ENCODE measurements at regions not wholly inside any gene's neighbourhood (a gene's known extent, or its start where the extent isn't known, plus 50 kb on each side); places are given as distances from the start of the nearest gene placed in this dataset.
"Not testable (repeated sequence)": the region's sequence is repeated elsewhere in the genome, so short reads cannot be mapped to it uniquely, and the experiment has no call there.

DNA sequence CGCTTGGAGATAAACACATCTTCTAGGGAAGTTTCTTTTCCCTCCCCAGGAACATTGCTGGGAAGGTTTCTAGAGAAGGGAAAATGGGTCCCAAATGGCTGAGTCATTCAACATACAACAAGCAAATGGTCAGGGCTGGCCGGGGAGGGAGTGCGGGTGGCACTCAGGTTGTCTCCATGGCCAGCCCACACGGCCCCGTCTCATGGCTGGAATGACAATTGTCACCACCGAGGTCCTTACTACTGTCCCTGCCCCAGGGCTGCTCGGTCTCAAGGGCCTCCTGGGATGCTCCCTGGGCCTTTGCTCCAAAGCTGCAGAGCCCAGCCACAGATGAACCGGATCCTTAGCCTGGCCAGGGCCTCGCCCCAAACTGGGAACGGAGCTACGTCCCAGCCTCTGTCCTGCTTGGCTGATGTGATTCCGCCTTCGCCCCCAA lies 121.9 kb downstream of the FGF18 start:
- no peak for DNase-seq

GRCh38 chr5:171542525-171543140 lies 123.2 kb downstream of the FGF18 start:
- no peak for DNase-seq

GRCh38 chr5:171543148-171543815 lies 123.8 kb downstream of the FGF18 start:
- DNase-seq: no peak

DNA sequence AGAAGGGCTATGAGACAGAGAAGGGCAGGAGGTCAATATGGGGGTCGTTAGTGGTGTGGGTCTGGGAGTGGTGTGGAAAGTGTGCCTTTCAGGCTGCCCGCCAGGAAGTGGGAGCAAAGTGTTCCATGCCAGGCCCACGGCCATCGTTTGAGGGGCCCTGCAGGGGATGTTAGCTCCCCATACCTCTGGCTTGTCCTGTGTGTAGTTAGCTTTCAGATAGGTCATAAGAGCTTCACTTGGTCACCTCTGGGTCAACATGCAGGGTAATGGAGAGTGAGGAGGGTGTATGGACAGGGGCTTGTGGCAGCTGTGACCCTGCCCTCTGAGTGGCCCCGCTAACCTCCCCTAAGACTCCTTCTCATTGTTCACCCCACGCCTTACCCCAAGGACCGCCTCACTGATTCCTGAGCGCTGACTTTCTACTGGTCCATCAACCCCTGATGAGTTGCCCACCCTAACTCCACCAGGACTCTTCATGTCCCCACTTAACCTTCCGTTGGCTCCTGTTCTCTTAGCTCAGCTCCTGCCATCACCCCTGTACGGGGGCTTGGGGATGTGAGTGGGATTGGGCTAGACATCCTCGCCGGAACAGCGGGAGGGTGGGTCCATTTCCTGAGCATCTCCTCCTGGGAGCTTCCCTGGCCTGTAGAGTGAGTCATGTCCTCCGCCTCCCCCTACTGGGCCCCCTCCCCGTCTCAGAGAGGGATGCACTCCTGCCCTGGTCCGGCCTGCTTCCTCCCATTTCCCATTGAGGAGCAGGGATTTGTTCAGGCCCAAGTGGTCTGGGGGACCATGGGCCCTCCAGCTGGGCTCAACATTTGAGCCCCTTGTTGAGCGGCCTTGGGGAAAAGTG lies 125.7 kb downstream of the FGF18 start:
- no peak for DNase-seq

DNA sequence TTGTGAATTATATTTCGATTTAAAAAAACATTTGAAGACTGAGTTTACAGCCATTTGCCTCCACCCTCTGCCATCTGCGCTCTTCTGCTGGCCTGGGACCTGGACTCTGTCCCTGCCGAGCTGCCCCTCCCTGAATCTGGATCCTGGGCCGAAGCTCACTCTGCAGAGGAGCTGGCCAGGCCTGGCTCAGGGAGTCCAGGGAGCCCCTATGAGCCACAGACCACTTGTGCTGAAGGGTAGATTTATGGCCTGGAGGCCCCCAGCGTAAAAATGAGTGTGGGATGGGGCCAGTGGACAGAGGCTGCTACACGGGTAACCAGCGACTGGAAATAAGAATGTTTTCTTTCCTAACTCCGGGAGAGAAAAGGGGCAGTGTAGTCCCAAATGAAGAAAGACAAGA lies 129.8 kb downstream of the FGF18 start:
- no peak for DNase-seq

GRCh38 chr5:171553817-171554216 lies 134.4 kb downstream of the FGF18 start:
- DNase-seq: not testable (repeated sequence)

- DNase-seq: no peak
Measured at GRCh38 chr5:171555160-171555559, 135.7 kb downstream of the FGF18 start.

DNA sequence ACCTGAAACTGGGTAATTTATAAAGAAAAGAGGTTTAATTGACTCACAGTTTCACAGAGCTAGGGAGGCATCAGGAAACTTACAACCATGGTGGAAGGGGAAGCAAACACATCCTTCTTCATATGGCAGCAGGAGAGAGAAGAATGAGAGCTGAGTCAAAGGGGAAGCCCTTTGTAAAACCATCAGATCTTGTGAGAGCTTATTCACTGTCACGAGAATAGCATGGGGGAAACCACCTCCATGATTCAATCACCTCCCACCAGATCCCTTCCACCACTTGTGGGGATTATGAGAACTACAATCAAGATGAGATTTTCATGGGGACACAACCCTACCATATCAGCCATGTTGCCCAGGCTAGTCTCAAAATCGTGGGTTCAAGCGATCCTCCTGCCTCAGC lies 143.4 kb downstream of the FGF18 start:
- DNase-seq: no peak

DNA sequence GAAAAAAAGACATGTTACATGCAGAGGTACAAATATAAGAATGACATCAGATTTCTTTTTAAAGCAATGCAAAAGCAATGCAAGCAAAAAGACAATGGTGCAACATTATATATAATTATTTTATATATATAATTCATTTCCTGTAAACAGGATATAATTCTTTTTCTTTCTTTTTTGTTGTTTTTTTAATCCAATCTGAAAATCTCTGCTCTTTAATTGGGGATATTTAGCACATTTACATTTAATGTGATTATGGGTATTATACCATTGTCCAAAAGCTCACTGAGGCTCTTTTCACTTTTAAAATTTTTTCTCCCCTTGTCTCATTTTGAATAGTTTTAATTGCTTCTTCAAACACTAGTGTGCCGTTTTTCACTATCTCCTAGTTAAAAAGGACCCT lies 148.9 kb downstream of the FGF18 start:
- DNase-seq: no peak

- DNase-seq: no peak
Measured at GRCh38 chr5:171569065-171569712, 149.7 kb downstream of the FGF18 start.

DNA sequence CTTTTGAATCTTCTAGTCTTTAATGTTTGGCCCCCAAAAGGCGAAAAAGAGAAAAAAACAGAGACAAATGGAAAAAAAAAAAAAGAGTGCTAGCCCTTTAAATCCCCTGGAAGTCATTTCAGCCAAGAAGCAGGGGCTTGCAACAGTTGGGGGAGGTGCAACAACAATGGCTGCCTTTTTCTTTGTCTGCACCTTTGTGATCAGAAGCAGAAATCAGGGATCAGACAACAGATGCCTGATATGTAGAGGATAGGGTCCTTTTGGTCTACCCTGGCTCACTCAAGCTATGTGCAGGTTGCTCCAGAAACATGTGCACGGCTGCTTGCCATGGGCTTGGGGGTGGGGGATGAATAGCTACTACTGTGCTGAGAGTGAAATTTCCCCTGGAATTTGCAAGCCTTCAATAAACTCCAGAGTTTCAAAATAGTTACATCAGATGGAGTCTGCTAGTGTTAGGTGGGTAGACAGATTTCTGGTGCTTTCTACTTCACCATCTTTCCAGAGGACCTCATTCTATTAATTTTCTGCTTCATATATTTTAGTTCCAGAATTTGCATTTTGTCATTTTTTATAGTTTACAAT lies 150.9 kb downstream of the FGF18 start:
- no peak for DNase-seq

GRCh38 chr5:171571663-171572062 lies 152.2 kb downstream of the FGF18 start:
- DNase-seq: no peak

DNA sequence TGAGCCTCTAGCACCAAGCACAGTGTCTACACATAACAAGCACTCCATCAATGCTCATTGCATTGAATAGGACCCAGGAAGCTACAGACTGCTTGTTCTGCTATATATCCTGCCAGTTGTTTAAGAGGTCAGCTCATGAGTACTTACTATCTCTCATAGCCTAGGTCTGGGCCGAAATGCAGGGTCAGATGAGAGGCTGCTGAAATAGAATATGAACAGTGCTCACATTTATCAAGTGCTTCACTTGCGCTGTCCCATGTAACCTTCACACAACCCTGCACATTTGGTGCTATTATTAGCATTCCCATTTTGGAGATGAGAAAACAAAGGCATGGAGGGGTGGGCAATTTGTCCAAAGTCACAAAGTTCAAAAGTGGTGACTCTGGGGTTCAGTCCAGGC lies 153.6 kb downstream of the FGF18 start:
- DNase-seq: no peak

- no peak for DNase-seq
Measured at GRCh38 chr5:171573451-171574225, 154.2 kb downstream of the FGF18 start.

DNA sequence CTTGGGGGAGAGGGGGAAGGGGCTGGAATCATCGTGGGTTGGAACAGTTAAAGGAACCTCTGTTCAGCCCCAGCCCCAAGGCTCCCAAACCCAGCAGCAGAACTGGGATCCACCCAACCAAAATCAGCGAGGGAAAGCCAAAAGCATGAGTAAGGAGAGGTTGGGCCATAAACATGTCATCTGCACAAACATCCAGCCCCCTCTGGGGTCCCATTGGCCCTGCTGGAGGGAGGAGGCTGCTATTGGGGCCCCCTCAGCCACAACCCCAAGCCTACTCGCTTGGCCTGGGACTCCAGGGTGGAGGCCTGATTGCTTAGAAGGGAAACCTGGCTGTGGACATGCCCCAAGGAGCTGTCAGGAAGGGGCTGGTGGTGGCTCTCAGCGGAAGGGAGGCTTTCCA lies 154.9 kb downstream of the FGF18 start:
- DNase-seq: no peak

DNA sequence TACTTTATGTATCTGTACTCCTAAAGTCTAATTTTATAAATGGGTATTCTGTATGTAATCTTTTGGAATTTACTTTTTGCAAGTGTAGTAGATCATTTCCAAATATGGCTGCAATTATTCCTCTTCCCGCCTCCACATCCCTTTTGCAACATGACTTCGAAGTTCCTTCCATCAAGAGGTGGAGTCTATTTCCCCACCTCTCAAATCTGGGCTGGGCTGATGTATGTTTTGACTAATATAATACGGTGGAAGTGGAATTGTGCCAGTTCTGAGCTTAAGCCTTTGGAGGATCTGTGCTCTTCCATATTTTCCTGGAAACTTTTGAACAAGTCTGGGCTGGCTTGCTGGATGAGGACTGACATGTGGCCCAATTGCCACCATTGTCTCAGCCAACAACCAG lies 155.9 kb downstream of the FGF18 start:
- DNase-seq: no peak

- DNase-seq: no peak
Measured at GRCh38 chr5:171575808-171576207, 156.4 kb downstream of the FGF18 start.

- DNase-seq: no peak
Measured at GRCh38 chr5:171577042-171577758, 157.8 kb downstream of the FGF18 start.

DNA sequence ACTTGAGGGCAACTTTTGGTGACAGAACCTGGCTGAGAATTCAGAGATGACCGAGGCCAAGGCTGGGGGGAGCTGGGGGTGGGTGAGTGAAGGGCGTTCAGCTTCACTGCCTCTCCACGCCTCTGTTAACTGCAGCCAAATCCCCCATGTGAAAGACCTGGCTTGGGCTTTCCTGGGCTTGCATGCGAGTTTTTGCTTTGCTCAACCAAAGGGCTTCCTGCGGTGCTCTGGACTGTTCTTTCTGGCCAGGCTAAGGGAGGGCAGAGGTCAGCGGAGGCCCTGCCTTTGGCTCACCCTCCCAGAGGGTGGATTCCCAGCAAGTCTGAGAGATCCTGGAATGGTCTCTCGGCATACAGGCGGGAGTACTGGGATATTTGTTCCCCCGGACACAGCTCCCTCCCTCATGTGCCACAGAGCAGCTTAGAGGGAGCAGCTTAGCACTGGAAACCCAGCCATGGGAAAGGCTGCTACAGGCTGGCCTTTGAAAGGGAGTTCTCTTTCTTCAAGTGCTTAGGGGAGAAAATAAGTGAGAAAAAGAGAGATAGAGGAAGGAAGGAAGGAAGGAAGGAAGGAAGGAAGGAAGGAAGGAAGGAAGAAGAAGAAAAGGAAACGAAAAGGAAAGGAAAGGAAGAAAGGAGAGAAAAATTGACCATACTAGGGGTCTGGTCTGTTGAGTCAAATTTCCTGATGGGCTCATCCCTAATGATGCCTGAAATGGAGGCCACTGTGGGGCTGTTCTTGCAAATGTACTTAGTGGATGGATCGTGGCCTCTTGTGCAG lies 158.8 kb downstream of the FGF18 start:
- no peak for DNase-seq
